ENCODE measurements at regions not wholly inside any gene's neighbourhood (a gene's known extent, or its start where the extent isn't known, plus 50 kb on each side); places are given as distances from the start of the nearest gene placed in this dataset.

GRCh38 chr11:76269661-76270261 is 63.5 kb upstream of the WNT11 start:
- ChIA-PET POLR2A (no interaction called here), CTCF (interaction anchor here (0.8 to 1.2 kb wide), 3 partner anchors 49 to 62 kb away, joined by 3 to 4 read pairs (median 3); no protein-coding TSS in a partner anchor)
- no peak for TF ChIP-seq CTCF (IDR thresholded peaks at IDR 0.05; ENCODE audit: control extremely low read depth, extremely low read depth, low read depth, missing control alignments)
- DNase-seq (ENCODE audit: extremely low spot score), result no peak

GRCh38 chr11:76269247-76269646 is 62.9 kb upstream of the WNT11 start:
- DNase-seq (ENCODE audit: extremely low spot score), result no peak
- ChIA-PET POLR2A (no interaction called here), CTCF (interaction anchor here (1.3 kb wide), 1 partner anchor 10 kb away, joined by 3 read pairs; no protein-coding TSS in a partner anchor)
- TF ChIP-seq CTCF (IDR thresholded peaks at IDR 0.05; ENCODE audit: control extremely low read depth, extremely low read depth, low read depth, missing control alignments), result no peak

- no peak for DNase-seq (ENCODE audit: extremely low spot score)
- ChIA-PET POLR2A (no interaction called here), CTCF (interaction anchor here (1.3 kb wide), 1 partner anchor 10 kb away, joined by 3 read pairs; no protein-coding TSS in a partner anchor)
- TF ChIP-seq CTCF (IDR thresholded peaks at IDR 0.05; ENCODE audit: control extremely low read depth, extremely low read depth, low read depth, missing control alignments), result no peak
These were observed 62.2 kb upstream of the WNT11 start for GRCh38 chr11:76268498-76268897.

GRCh38 chr11:76267556-76267955 is 61.3 kb upstream of the WNT11 start:
- TF ChIP-seq CTCF (IDR thresholded peaks at IDR 0.05; ENCODE audit: control extremely low read depth, extremely low read depth, low read depth, missing control alignments), result no peak
- DNase-seq (ENCODE audit: extremely low spot score), result no peak
- ChIA-PET CTCF (no interaction called here), POLR2A (no interaction called here)

- no peak for TF ChIP-seq CTCF (IDR thresholded peaks at IDR 0.05; ENCODE audit: control extremely low read depth, extremely low read depth, low read depth, missing control alignments)
- POLR2A ChIA-PET, result no interaction called here
- CTCF ChIA-PET, result no interaction called here
- DNase-seq (ENCODE audit: extremely low spot score), result no peak
These were observed 60.2 kb upstream of the WNT11 start for GRCh38 chr11:76266286-76267100.

- TF ChIP-seq CTCF (IDR thresholded peaks at IDR 0.05; ENCODE audit: control extremely low read depth, extremely low read depth, low read depth, missing control alignments), result no peak
- DNase-seq (ENCODE audit: extremely low spot score), result no peak
- ChIA-PET CTCF (interaction anchor here (1.6 kb wide), 1 partner anchor 58 kb away, joined by 4 read pairs; no protein-coding TSS in a partner anchor), POLR2A (no interaction called here)
These were observed 59.5 kb upstream of the WNT11 start for GRCh38 chr11:76265771-76266241.
